Ishikawa (cell line): ENCODE measurements at regions not wholly inside any gene's neighbourhood (a gene's known extent, or its start where the extent isn't known, plus 50 kb on each side); places are given as distances from the start of the nearest gene placed in this dataset.

Experiments
- CEBPB ChIP-seq: IDR thresholded peaks from 2 replicates; pipeline ENCODE4 v1.6.1; 2012
- CREB1 ChIP-seq: IDR thresholded peaks from 2 replicates; pipeline ENCODE4 v1.6.1; 2012; ENCODE audit warnings: low read depth
- EGR1 ChIP-seq: IDR thresholded peaks from 2 replicates; pipeline ENCODE4 v1.6.1; 2012
- EP300 ChIP-seq: IDR thresholded peaks from 2 replicates; pipeline ENCODE4 v1.6.1; 2012; ENCODE audit warnings: borderline replicate concordance
- FOXM1 ChIP-seq: IDR thresholded peaks from 2 replicates; pipeline ENCODE4 v1.6.1; 2012; ENCODE audit warnings: low read depth, borderline replicate concordance
- MAX ChIP-seq: IDR thresholded peaks from 2 replicates; pipeline ENCODE4 v1.6.1; 2012
- NFIC ChIP-seq: IDR thresholded peaks from 2 replicates; pipeline ENCODE4 v1.6.1; 2012
- RAD21 ChIP-seq: IDR thresholded peaks from 2 replicates; pipeline ENCODE4 v1.6.1; 2012; ENCODE audit warnings: low read depth
- REST ChIP-seq: IDR thresholded peaks from 2 replicates; pipeline ENCODE4 v1.6.1; 2012; ENCODE audit warnings: low read depth, mild to moderate bottlenecking
- TAF1 ChIP-seq: IDR thresholded peaks from 2 replicates; pipeline ENCODE4 v1.6.1; 2012; ENCODE audit warnings: low read depth, mild to moderate bottlenecking
- TCF12 ChIP-seq: IDR thresholded peaks from 2 replicates; pipeline ENCODE4 v1.6.1; 2012; ENCODE audit warnings: low read depth
- TEAD4 ChIP-seq: IDR thresholded peaks from 2 replicates; pipeline ENCODE4 v1.6.1; 2012
- USF1 ChIP-seq: IDR thresholded peaks from 2 replicates; pipeline ENCODE4 v1.6.1; 2012
- YY1 ChIP-seq: IDR thresholded peaks from 2 replicates; pipeline ENCODE4 v1.6.1; 2012; ENCODE audit warnings: low read depth
- ZBTB7A ChIP-seq: IDR thresholded peaks from 2 replicates; pipeline ENCODE4 v1.6.1; 2012; ENCODE audit warnings: low read depth

- TF ChIP-seq REST (peak; percentile 99), MAX (peak; percentile 17; the same call in 1 of the 2 replicates), TEAD4 (peak; percentile 31; the same call in 1 of the 2 replicates), ZBTB7A (no peak), RAD21 (no peak)
Measured at GRCh38 chr9:36748322-36748899, 175.7 kb downstream of the MELK start.

- TF ChIP-seq ZBTB7A: no peak
- no peak for TF ChIP-seq TCF12
- no peak for TF ChIP-seq NFIC
- no peak for TF ChIP-seq TEAD4
- TF ChIP-seq CEBPB: no peak
- TF ChIP-seq TAF1: no peak
- TF ChIP-seq EP300: no peak
- TF ChIP-seq CREB1: no peak
- no peak for TF ChIP-seq USF1
- TF ChIP-seq FOXM1: no peak
- no peak for TF ChIP-seq EGR1
- no peak for TF ChIP-seq MAX
- no peak for TF ChIP-seq REST
- TF ChIP-seq YY1: no peak
- TF ChIP-seq RAD21: no peak
Measured at GRCh38 chr9:36749461-36749860, 176.8 kb downstream of the MELK start.

GRCh38 chr9:36750630-36751029 is 177.9 kb downstream of the MELK start:
- no peak for TF ChIP-seq CEBPB
- TF ChIP-seq ZBTB7A: no peak
- TF ChIP-seq MAX: no peak
- no peak for TF ChIP-seq YY1
- TF ChIP-seq FOXM1: no peak

GRCh38 chr9:36755019-36755418 is 182.3 kb downstream of the MELK start:
- TF ChIP-seq ZBTB7A (no peak), TAF1 (no peak), USF1 (no peak), YY1 (no peak), TCF12 (no peak)

GRCh38 chr9:36759141-36759540 is 186.4 kb downstream of the MELK start:
- no peak for TF ChIP-seq NFIC
- TF ChIP-seq REST: no peak
- no peak for TF ChIP-seq FOXM1
- no peak for TF ChIP-seq ZBTB7A
- no peak for TF ChIP-seq CREB1
- TF ChIP-seq YY1: no peak
- TF ChIP-seq USF1: no peak
- TF ChIP-seq CEBPB: no peak
- TF ChIP-seq RAD21: no peak
- TF ChIP-seq EGR1: no peak
- no peak for TF ChIP-seq TAF1
- TF ChIP-seq MAX: no peak
- TF ChIP-seq TCF12: no peak
- no peak for TF ChIP-seq TEAD4
- TF ChIP-seq EP300: no peak
